Suppressor macrophage treated with lipopolysaccharide for 1 hour (primary cell): ENCODE measurements at regions not wholly inside any gene's neighbourhood (a gene's known extent, or its start where the extent isn't known, plus 50 kb on each side); places are given as distances from the start of the nearest gene placed in this dataset.
"Not testable (repeated sequence)": the region's sequence is repeated elsewhere in the genome, so short reads cannot be mapped to it uniquely, and the experiment has no call there.

Experiments
- DNase-seq, 3 donors: peaks; one replicate each; pipeline ENCODE4 v3.0.0-alpha.2; 2020 to 2022

- DNase-seq = peak; percentile 59 to 75 (median 73)
Observed at GRCh38 chr15:62847900-62848489, 194.6 kb upstream of the TPM1 start.

GRCh38 chr15:62848632-62849050 lies 193.9 kb upstream of the TPM1 start:
- DNase-seq = peak in 1 of 3 donors; percentile 10

GRCh38 chr15:62849316-62850106 lies 193.0 kb upstream of the TPM1 start:
- no peak for DNase-seq

GRCh38 chr15:62850318-62850717 lies 192.2 kb upstream of the TPM1 start:
- no peak for DNase-seq

- no peak for DNase-seq
Observed at GRCh38 chr15:62850791-62851291, 191.7 kb upstream of the TPM1 start.

GRCh38 chr15:62853114-62853840 lies 189.3 kb upstream of the TPM1 start:
- peak; percentile 56 to 69 (median 66) for DNase-seq

GRCh38 chr15:62853841-62854225 lies 188.7 kb upstream of the TPM1 start:
- DNase-seq = no peak

GRCh38 chr15:62854420-62855084 lies 188.0 kb upstream of the TPM1 start:
- no peak for DNase-seq

GRCh38 chr15:62855085-62855476 lies 187.5 kb upstream of the TPM1 start:
- no peak for DNase-seq

- DNase-seq = no peak
Observed at GRCh38 chr15:62856466-62857246, 185.9 kb upstream of the TPM1 start.

GRCh38 chr15:62857411-62857853 lies 185.1 kb upstream of the TPM1 start:
- DNase-seq = no peak

- no peak for DNase-seq
Observed at GRCh38 chr15:62858343-62858742, 184.2 kb upstream of the TPM1 start.

- no peak for DNase-seq
Observed at GRCh38 chr15:62862717-62863116, 179.8 kb upstream of the TPM1 start.

- DNase-seq = no peak
Observed at GRCh38 chr15:62866366-62866765, 176.2 kb upstream of the TPM1 start.

GRCh38 chr15:62867844-62868243 lies 174.7 kb upstream of the TPM1 start:
- DNase-seq = no peak

GRCh38 chr15:62868507-62868906 lies 174.0 kb upstream of the TPM1 start:
- no peak for DNase-seq

- DNase-seq = no peak
Observed at GRCh38 chr15:62869116-62869515, 173.4 kb upstream of the TPM1 start.

GRCh38 chr15:62870216-62870615 lies 172.3 kb upstream of the TPM1 start:
- no peak for DNase-seq

- DNase-seq = not testable (repeated sequence)
Observed at GRCh38 chr15:62870701-62871100, 171.8 kb upstream of the TPM1 start.

- no peak for DNase-seq
Observed at GRCh38 chr15:62873203-62873602, 169.3 kb upstream of the TPM1 start.

- DNase-seq = no peak
Observed at GRCh38 chr15:62874064-62874463, 168.5 kb upstream of the TPM1 start.

GRCh38 chr15:62874959-62875625 lies 167.5 kb upstream of the TPM1 start:
- DNase-seq = no peak
